H9 (cell line): ENCODE measurements at regions not wholly inside any gene's neighbourhood (a gene's known extent, or its start where the extent isn't known, plus 50 kb on each side); places are given as distances from the start of the nearest gene placed in this dataset.

Experiments
- DNase-seq: peaks from one replicate; pipeline ENCODE4 v3.0.0-alpha.2; 2017
- H2AFZ ChIP-seq: one replicate; pipeline ENCODE4 v1.6.1; 2013; ENCODE audit warnings: mild to moderate bottlenecking, low read length, control low read depth, moderate library complexity
- H2AK5ac ChIP-seq: 2 replicates; pipeline ENCODE4 v1.6.1; 2013; ENCODE audit warnings: low read length, control low read depth, mixed read lengths; ENCODE audit not compliant: insufficient read length
- H2BK120ac ChIP-seq: one replicate; pipeline ENCODE4 v1.6.1; 2013; ENCODE audit warnings: low read depth, mild to moderate bottlenecking, low read length, control low read depth, inconsistent platforms; ENCODE audit not compliant: poor library complexity, severe bottlenecking
- H2BK12ac ChIP-seq: 2 replicates; pipeline ENCODE4 v1.6.1; 2013; ENCODE audit warnings: low read length, control low read depth, mixed read lengths, low read depth; ENCODE audit not compliant: insufficient read length
- H2BK15ac ChIP-seq: 2 replicates; pipeline ENCODE4 v1.6.1; 2013; ENCODE audit warnings: low read depth, low read length, control low read depth
- H2BK20ac ChIP-seq: one replicate; pipeline ENCODE4 v1.6.1; 2013; ENCODE audit warnings: low read depth, mild to moderate bottlenecking, low read length, control low read depth, inconsistent platforms; ENCODE audit not compliant: poor library complexity, severe bottlenecking
- H2BK5ac ChIP-seq: 2 replicates; pipeline ENCODE4 v1.6.1; 2013; ENCODE audit warnings: low read length, control low read depth, mixed read lengths; ENCODE audit not compliant: insufficient read length
- H3K14ac ChIP-seq: 2 replicates; pipeline ENCODE4 v1.6.1; 2013; ENCODE audit warnings: low read length, control low read depth; ENCODE audit not compliant: insufficient read depth
- H3K18ac ChIP-seq: 2 replicates; pipeline ENCODE4 v1.6.1; 2013; ENCODE audit warnings: low read depth, mild to moderate bottlenecking, mixed read lengths, low read length, control low read depth; ENCODE audit not compliant: insufficient read length
- H3K23ac ChIP-seq: 2 replicates; pipeline ENCODE4 v1.6.1; 2013; ENCODE audit warnings: low read length, control low read depth, mixed read lengths, low read depth; ENCODE audit not compliant: insufficient read length
- H3K23me2 ChIP-seq: 2 replicates; pipeline ENCODE4 v1.6.1; 2013; ENCODE audit warnings: low read depth, mild to moderate bottlenecking, mixed read lengths, low read length, control low read depth; ENCODE audit not compliant: insufficient read length, poor library complexity, severe bottlenecking
- H3K27ac ChIP-seq: 2 replicates; pipeline ENCODE4 v1.5.1; 2013; ENCODE audit warnings: low read length, control low read depth, mixed read lengths, low read depth; ENCODE audit not compliant: insufficient read length
- H3K27me3 ChIP-seq: 2 replicates; pipeline ENCODE4 v1.6.1; 2013; ENCODE audit warnings: low read length, control low read depth, inconsistent platforms; ENCODE audit not compliant: insufficient read depth
- H3K4ac ChIP-seq: 2 replicates; pipeline ENCODE4 v1.6.1; 2013; ENCODE audit warnings: low read depth, mild to moderate bottlenecking, control low read depth, inconsistent platforms, low read length, moderate library complexity
- H3K4me1 ChIP-seq: 2 replicates; pipeline ENCODE4 v1.6.1; 2013; ENCODE audit warnings: low read length, control low read depth, inconsistent platforms; ENCODE audit not compliant: insufficient read depth
- H3K4me2 ChIP-seq: 2 replicates; pipeline ENCODE4 v1.6.1; 2013; ENCODE audit warnings: low read length, control low read depth, mixed read lengths; ENCODE audit not compliant: insufficient read length, insufficient read depth
- H3K56ac ChIP-seq: 2 replicates; pipeline ENCODE4 v1.6.1; 2013; ENCODE audit warnings: low read depth, mild to moderate bottlenecking, mixed read lengths, low read length, control low read depth; ENCODE audit not compliant: insufficient read length
- H3K79me1 ChIP-seq: 2 replicates; pipeline ENCODE4 v1.6.1; 2013; ENCODE audit warnings: low read depth, mild to moderate bottlenecking, moderate library complexity, low read length, control low read depth, inconsistent platforms; ENCODE audit not compliant: insufficient read depth, poor library complexity, severe bottlenecking
- H3K79me2 ChIP-seq: 2 replicates; pipeline ENCODE4 v1.6.1; 2013; ENCODE audit warnings: low read length, control low read depth, inconsistent platforms; ENCODE audit not compliant: insufficient read depth
- H3K9ac ChIP-seq: 2 replicates; pipeline ENCODE4 v1.6.1; 2013; ENCODE audit warnings: low read length, control low read depth, mixed read lengths; ENCODE audit not compliant: insufficient read length; ENCODE audit errors: extremely low read depth
- H3K9me3 ChIP-seq: one replicate; pipeline ENCODE4 v1.6.1; 2013; ENCODE audit warnings: low read depth, low read length, inconsistent platforms; ENCODE audit not compliant: control insufficient read depth
- H3T11ph ChIP-seq: one replicate; pipeline ENCODE4 v1.6.1; 2013; ENCODE audit warnings: mild to moderate bottlenecking, low read length, control low read depth, inconsistent platforms
- H4K20me1 ChIP-seq: one replicate; pipeline ENCODE4 v1.6.1; 2013; ENCODE audit not compliant: control insufficient read depth, insufficient read length, insufficient read depth
- H4K5ac ChIP-seq: 2 replicates; pipeline ENCODE4 v1.6.1; 2013; ENCODE audit warnings: low read depth, mild to moderate bottlenecking, mixed read lengths, low read length, control low read depth; ENCODE audit not compliant: insufficient read length
- H4K8ac ChIP-seq: replicated peaks from 2 replicates; pipeline ENCODE4 v1.6.1; 2013; ENCODE audit warnings: low read length, control low read depth, mixed read lengths, low read depth; ENCODE audit not compliant: insufficient read length
- H4K91ac ChIP-seq: 2 replicates; pipeline ENCODE4 v1.6.1; 2013; ENCODE audit warnings: low read depth, mild to moderate bottlenecking, moderate library complexity, mixed read lengths, low read length, control low read depth; ENCODE audit not compliant: insufficient read length
- H3K27ac Mint-ChIP-seq, 3 experiments: 2 replicates in 2 of 3; 3 replicates in 1 of 3; pipeline ENCODE4 v1.8.0; 2020 to 2021; ENCODE audit warnings: mixed read lengths in 3 of 3, mild to moderate bottlenecking in 1 of 3, moderate library complexity in 1 of 3
- H3K27me3 Mint-ChIP-seq: 2 replicates; pipeline ENCODE4 v1.8.0; 2021; ENCODE audit warnings: low read depth, mild to moderate bottlenecking, moderate library complexity, mixed read lengths
- H3K36me3 Mint-ChIP-seq, 3 experiments: 2 replicates in 2 of 3; 3 replicates in 1 of 3; pipeline ENCODE4 v1.8.0; 2020 to 2021; ENCODE audit warnings: low read depth in 3 of 3, mixed read lengths in 3 of 3; ENCODE audit not compliant: insufficient read depth in 1 of 3
- H3K4me1 Mint-ChIP-seq, 2 experiments: 2 replicates each; pipeline ENCODE4 v1.8.0; 2020; ENCODE audit warnings: mixed read lengths in 2 of 2
- H3K4me3 Mint-ChIP-seq, 2 experiments: 2 replicates in 1 of 2; 3 replicates in 1 of 2; pipeline ENCODE4 v1.8.0; 2020 to 2021; ENCODE audit warnings: mild to moderate bottlenecking in 2 of 2, mixed read lengths in 2 of 2, moderate library complexity in 1 of 2
- H3K9me3 Mint-ChIP-seq, 2 experiments: 2 replicates in 1 of 2; 3 replicates in 1 of 2; pipeline ENCODE4 v1.8.0; 2020; ENCODE audit warnings: mild to moderate bottlenecking in 2 of 2, mixed read lengths in 2 of 2, moderate library complexity in 1 of 2
- CTCF ChIP-seq: fragments of 200-600 bp; sonication (generic); conservative IDR thresholded peaks from 3 replicates; pipeline ENCODE4 v1.8.0; 2021; ENCODE audit warnings: antibody characterized with exemption, mild to moderate bottlenecking
- WGBS: extraction: QIAGEN DNeasy Blood & Tissue Kit; methylation state at CpG from one replicate; pipeline ENCODE4 v1.1.7; 2013; ENCODE audit warnings: missing lambda C conversion rate, low lambda C conversion rate, mixed read lengths; ENCODE audit not compliant: insufficient read length; ENCODE audit errors: extremely low coverage; 5-methylcytosine and 5-hydroxymethylcytosine counted together

DNA sequence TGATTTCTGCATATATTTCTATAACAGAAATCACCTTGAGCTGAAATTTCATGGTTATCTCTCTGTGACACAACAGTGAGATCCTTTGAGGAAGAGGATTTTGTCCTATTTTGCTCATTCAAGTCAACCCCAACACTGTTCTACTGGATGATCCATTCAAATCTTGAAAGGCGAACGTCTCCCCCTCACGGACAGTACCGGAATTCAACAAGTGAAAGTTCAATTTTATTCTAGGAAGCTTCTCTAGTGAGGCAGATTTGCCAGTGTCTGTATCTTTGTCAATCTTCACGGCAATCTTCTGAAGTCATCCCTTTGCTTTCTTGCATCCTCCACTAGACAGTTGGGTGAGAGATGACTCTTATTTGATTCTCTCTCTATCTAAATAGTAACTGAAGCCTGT is 91.7 kb upstream of the PDE7B start:
- WGBS: no CpG with 5 or more reads among the region's 5 CpGs
- no peak for DNase-seq
- Histone ChIP-seq H2AK5ac (no peak overlapping the region), H4K20me1 (no peaks in the 10 kb centered on the region), H2BK12ac (no peak overlapping the region), H3K79me1 (no peaks in the 10 kb centered on the region), H3K4me1 (no peaks in the 10 kb centered on the region), H2BK120ac (no peak overlapping the region), H3K27ac (no peak overlapping the region), H3K23ac (no peak overlapping the region), H4K8ac (no peak overlapping the region), H2BK15ac (no peak overlapping the region), H4K91ac (no peak overlapping the region), H2AFZ (no peak overlapping the region), H3K79me2 (no peaks in the 10 kb centered on the region), H3K4me2 (no peak overlapping the region), H3K9me3 (no peaks in the 10 kb centered on the region), H3K27me3 (no peaks in the 10 kb centered on the region), H4K5ac (no peak overlapping the region), H3K23me2 (no peaks in the 10 kb centered on the region), H3K56ac (no peak overlapping the region), H3K18ac (no peak overlapping the region), H2BK20ac (no peak overlapping the region), H2BK5ac (no peak overlapping the region), H3K14ac (no peak overlapping the region), H3K4ac (no peak overlapping the region), H3T11ph (no peak overlapping the region), H3K9ac (no peak overlapping the region)
- peak; percentile 49 for TF ChIP-seq CTCF
- Mint-ChIP-seq H3K9me3 (peaks cover 16 to 19% of the 10 kb centered on the region in 2 experiments), H3K27me3 (no peaks in the 10 kb centered on the region), H3K4me1 (no peaks in the 10 kb centered on the region), H3K4me3 (no peak overlapping the region), H3K36me3 (peaks cover 7 to 10% (median 8%) of the 10 kb centered on the region in 3 experiments; a peak in 6 of 7 replicates), H3K27ac (no peak overlapping the region)
